ENCODE measurements at regions not wholly inside any gene's neighbourhood (a gene's known extent, or its start where the extent isn't known, plus 50 kb on each side); places are given as distances from the start of the nearest gene placed in this dataset.

DNA sequence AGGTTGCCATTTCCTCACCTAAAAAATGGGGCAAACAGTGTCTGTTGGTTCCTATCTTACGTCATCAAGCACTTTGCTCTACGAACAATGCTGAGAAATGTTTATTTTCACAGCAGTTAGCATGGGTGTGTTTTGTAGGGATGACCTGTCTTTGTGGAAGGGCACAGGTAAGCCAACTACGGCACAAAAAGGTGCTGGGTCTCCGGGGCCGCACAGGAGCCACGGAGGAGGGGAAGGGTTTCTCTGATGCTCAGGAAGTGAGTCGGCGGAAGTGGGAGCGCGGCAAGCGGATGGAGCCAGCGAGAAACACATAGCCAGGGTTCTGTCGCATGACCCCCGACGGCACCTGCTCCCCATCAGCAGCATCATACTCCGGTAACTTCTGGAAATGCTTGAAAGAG, 65.6 kb upstream of the TCL1B start (continued):
- TF ChIP-seq, protein P1, sequence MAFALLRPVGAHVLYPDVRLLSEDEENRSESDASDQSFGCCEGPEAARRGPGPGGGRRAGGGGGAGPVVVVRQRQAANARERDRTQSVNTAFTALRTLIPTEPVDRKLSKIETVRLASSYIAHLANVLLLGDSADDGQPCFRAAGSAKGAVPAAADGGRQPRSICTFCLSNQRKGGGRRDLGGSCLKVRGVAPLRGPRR (CRISPR knock-in tag; IDR thresholded peaks at IDR 0.05) = no peak
- TF ChIP-seq U2AF2 (optimal IDR thresholded peaks at IDR 0.05; ENCODE audit: low read depth, low read length) (no peak), RFX7 (CRISPR knock-in tag; IDR thresholded peaks at IDR 0.05) (no peak), ZNF780A (CRISPR knock-in tag; IDR thresholded peaks at IDR 0.05) (no peak), ESRRA (IDR thresholded peaks at IDR 0.05; ENCODE audit: borderline replicate concordance, low read depth) (no peak), SIN3A (IDR thresholded peaks at IDR 0.05; ENCODE audit: borderline replicate concordance in 2 of 2, control insufficient read depth in 1 of 2, low read depth in 2 of 2, low read length in 2 of 2) (no peak), TAF7 (tag; IDR thresholded peaks at IDR 0.05) (peak; percentile 39; the same call in 1 of the 2 replicates), NR4A1 (CRISPR knock-in tag; IDR thresholded peaks at IDR 0.05) (no peak), NR4A1 (tag; IDR thresholded peaks at IDR 0.05) (peak; percentile 78), ZNF644 (tag; IDR thresholded peaks at IDR 0.05; ENCODE audit: low read depth) (0 out of 2 replicates have a peak, but pooled peaks have one; percentile 32), CCNT2 (IDR thresholded peaks at IDR 0.05; ENCODE audit: borderline replicate concordance, extremely low read depth, insufficient read length, low read depth, low read length) (no peak), CSDE1 (IDR thresholded peaks at IDR 0.05) (no peak), RB1 (IDR thresholded peaks at IDR 0.05; ENCODE audit: low read depth) (no peak), NUFIP1 (IDR thresholded peaks at IDR 0.05; ENCODE audit: partially characterized antibody) (no peak), GABPA (tag; conservative IDR thresholded peaks at IDR 0.05; ENCODE audit: low read depth) (peak; percentile 95), ZNF384 (IDR thresholded peaks at IDR 0.05; ENCODE audit: low read depth, low read length) (no peak), ZNF239 (CRISPR knock-in tag; IDR thresholded peaks at IDR 0.05) (no peak), RBM39 (optimal IDR thresholded peaks at IDR 0.05; ENCODE audit: low read depth, low read length) (no peak), ESRRB (CRISPR knock-in tag; IDR thresholded peaks at IDR 0.05; ENCODE audit: borderline replicate concordance) (no peak), ELF2 (CRISPR knock-in tag; IDR thresholded peaks at IDR 0.05) (peak; percentile 79), ZNF668 (CRISPR knock-in tag; IDR thresholded peaks at IDR 0.05) (no peak), FOXP1 (CRISPR knock-in tag; IDR thresholded peaks at IDR 0.05) (no peak), TRIM28 (IDR thresholded peaks at IDR 0.05) (no peak)
- TF ChIP-seq, protein P2, sequence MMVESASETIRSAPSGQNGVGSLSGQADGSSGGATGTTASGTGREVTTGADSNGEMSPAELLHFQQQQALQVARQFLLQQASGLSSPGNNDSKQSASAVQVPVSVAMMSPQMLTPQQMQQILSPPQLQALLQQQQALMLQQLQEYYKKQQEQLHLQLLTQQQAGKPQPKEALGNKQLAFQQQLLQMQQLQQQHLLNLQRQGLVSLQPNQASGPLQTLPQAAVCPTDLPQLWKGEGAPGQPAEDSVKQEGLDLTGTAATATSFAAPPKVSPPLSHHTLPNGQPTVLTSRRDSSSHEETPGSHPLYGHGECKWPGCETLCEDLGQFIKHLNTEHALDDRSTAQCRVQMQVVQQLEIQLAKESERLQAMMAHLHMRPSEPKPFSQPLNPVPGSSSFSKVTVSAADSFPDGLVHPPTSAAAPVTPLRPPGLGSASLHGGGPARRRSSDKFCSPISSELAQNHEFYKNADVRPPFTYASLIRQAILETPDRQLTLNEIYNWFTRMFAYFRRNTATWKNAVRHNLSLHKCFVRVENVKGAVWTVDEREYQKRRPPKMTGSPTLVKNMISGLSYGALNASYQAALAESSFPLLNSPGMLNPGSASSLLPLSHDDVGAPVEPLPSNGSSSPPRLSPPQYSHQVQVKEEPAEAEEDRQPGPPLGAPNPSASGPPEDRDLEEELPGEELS (CRISPR knock-in tag; IDR thresholded peaks at IDR 0.05; ENCODE audit: borderline replicate concordance) = no peak
- TF ChIP-seq, protein P3, sequence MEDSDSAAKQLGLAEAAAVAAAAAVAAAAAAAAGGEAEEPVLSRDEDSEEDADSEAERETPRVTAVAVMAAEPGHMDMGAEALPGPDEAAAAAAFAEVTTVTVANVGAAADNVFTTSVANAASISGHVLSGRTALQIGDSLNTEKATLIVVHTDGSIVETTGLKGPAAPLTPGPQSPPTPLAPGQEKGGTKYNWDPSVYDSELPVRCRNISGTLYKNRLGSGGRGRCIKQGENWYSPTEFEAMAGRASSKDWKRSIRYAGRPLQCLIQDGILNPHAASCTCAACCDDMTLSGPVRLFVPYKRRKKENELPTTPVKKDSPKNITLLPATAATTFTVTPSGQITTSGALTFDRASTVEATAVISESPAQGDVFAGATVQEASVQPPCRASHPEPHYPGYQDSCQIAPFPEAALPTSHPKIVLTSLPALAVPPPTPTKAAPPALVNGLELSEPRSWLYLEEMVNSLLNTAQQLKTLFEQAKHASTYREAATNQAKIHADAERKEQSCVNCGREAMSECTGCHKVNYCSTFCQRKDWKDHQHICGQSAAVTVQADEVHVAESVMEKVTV (CRISPR knock-in tag; IDR thresholded peaks at IDR 0.05) = no peak
- TF ChIP-seq, protein P4, sequence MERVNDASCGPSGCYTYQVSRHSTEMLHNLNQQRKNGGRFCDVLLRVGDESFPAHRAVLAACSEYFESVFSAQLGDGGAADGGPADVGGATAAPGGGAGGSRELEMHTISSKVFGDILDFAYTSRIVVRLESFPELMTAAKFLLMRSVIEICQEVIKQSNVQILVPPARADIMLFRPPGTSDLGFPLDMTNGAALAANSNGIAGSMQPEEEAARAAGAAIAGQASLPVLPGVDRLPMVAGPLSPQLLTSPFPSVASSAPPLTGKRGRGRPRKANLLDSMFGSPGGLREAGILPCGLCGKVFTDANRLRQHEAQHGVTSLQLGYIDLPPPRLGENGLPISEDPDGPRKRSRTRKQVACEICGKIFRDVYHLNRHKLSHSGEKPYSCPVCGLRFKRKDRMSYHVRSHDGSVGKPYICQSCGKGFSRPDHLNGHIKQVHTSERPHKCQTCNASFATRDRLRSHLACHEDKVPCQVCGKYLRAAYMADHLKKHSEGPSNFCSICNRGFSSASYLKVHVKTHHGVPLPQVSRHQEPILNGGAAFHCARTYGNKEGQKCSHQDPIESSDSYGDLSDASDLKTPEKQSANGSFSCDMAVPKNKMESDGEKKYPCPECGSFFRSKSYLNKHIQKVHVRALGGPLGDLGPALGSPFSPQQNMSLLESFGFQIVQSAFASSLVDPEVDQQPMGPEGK (CRISPR knock-in tag; IDR thresholded peaks at IDR 0.05; ENCODE audit: borderline replicate concordance) = no peak

Data from K562 (cell line).